ENCODE measurements at regions not wholly inside any gene's neighbourhood (a gene's known extent, or its start where the extent isn't known, plus 50 kb on each side); places are given as distances from the start of the nearest gene placed in this dataset.

DNA sequence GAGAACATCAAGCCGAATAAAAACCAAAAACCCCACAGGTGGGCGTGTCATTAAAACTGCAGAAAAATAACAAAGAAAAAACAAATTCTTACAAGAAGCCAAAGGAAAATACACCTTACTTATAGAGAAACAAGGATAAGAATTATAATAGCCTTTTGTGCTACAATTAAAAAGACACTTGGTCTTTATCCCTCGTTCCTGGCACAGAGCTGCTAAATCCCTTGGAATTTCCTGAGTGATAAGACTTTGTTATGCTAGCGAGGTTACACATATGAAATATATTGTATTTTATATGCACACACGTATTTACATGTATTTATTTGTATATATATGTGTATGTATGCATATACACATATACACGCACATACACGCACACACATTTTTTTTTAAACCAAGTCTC lies 325.3 kb upstream of the TFPI start (continued):
- TF ChIP-seq, protein P1, sequence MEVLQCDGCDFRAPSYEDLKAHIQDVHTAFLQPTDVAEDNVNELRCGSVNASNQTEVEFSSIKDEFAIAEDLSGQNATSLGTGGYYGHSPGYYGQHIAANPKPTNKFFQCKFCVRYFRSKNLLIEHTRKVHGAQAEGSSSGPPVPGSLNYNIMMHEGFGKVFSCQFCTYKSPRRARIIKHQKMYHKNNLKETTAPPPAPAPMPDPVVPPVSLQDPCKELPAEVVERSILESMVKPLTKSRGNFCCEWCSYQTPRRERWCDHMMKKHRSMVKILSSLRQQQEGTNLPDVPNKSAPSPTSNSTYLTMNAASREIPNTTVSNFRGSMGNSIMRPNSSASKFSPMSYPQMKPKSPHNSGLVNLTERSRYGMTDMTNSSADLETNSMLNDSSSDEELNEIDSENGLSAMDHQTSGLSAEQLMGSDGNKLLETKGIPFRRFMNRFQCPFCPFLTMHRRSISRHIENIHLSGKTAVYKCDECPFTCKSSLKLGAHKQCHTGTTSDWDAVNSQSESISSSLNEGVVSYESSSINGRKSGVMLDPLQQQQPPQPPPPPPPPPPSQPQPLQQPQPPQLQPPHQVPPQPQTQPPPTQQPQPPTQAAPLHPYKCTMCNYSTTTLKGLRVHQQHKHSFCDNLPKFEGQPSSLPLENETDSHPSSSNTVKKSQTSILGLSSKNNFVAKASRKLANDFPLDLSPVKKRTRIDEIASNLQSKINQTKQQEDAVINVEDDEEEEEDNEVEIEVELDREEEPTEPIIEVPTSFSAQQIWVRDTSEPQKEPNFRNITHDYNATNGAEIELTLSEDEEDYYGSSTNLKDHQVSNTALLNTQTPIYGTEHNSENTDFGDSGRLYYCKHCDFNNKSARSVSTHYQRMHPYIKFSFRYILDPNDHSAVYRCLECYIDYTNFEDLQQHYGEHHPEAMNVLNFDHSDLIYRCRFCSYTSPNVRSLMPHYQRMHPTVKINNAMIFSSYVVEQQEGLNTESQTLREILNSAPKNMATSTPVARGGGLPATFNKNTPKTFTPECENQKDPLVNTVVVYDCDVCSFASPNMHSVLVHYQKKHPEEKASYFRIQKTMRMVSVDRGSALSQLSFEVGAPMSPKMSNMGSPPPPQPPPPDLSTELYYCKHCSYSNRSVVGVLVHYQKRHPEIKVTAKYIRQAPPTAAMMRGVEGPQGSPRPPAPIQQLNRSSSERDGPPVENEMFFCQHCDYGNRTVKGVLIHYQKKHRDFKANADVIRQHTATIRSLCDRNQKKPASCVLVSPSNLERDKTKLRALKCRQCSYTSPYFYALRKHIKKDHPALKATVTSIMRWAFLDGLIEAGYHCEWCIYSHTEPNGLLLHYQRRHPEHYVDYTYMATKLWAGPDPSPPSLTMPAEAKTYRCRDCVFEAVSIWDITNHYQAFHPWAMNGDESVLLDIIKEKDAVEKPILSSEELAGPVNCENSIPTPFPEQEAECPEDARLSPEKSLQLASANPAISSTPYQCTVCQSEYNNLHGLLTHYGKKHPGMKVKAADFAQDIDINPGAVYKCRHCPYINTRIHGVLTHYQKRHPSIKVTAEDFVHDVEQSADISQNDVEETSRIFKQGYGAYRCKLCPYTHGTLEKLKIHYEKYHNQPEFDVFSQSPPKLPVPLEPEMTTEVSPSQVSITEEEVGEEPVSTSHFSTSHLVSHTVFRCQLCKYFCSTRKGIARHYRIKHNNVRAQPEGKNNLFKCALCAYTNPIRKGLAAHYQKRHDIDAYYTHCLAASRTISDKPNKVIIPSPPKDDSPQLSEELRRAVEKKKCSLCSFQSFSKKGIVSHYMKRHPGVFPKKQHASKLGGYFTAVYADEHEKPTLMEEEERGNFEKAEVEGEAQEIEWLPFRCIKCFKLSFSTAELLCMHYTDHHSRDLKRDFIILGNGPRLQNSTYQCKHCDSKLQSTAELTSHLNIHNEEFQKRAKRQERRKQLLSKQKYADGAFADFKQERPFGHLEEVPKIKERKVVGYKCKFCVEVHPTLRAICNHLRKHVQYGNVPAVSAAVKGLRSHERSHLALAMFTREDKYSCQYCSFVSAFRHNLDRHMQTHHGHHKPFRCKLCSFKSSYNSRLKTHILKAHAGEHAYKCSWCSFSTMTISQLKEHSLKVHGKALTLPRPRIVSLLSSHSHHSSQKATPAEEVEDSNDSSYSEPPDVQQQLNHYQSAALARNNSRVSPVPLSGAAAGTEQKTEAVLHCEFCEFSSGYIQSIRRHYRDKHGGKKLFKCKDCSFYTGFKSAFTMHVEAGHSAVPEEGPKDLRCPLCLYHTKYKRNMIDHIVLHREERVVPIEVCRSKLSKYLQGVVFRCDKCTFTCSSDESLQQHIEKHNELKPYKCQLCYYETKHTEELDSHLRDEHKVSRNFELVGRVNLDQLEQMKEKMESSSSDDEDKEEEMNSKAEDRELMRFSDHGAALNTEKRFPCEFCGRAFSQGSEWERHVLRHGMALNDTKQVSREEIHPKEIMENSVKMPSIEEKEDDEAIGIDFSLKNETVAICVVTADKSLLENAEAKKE (CRISPR knock-in tag; IDR thresholded peaks at IDR 0.05) = no peak
- no peak for TF ChIP-seq POLR2AphosphoS5 (IDR thresholded peaks at IDR 0.05; ENCODE audit: low read depth)
- TF ChIP-seq JUNB (IDR thresholded peaks at IDR 0.05; ENCODE audit: unreplicated experiment) = no peak
- TF ChIP-seq NANOG (IDR thresholded peaks at IDR 0.05; ENCODE audit: borderline replicate concordance) = no peak
- no peak for TF ChIP-seq ZNF114 (CRISPR knock-in tag; IDR thresholded peaks at IDR 0.05)
- TF ChIP-seq EZH2phosphoT487 (IDR thresholded peaks at IDR 0.05; ENCODE audit: unreplicated experiment) = no peak
- TF ChIP-seq, protein P2, sequence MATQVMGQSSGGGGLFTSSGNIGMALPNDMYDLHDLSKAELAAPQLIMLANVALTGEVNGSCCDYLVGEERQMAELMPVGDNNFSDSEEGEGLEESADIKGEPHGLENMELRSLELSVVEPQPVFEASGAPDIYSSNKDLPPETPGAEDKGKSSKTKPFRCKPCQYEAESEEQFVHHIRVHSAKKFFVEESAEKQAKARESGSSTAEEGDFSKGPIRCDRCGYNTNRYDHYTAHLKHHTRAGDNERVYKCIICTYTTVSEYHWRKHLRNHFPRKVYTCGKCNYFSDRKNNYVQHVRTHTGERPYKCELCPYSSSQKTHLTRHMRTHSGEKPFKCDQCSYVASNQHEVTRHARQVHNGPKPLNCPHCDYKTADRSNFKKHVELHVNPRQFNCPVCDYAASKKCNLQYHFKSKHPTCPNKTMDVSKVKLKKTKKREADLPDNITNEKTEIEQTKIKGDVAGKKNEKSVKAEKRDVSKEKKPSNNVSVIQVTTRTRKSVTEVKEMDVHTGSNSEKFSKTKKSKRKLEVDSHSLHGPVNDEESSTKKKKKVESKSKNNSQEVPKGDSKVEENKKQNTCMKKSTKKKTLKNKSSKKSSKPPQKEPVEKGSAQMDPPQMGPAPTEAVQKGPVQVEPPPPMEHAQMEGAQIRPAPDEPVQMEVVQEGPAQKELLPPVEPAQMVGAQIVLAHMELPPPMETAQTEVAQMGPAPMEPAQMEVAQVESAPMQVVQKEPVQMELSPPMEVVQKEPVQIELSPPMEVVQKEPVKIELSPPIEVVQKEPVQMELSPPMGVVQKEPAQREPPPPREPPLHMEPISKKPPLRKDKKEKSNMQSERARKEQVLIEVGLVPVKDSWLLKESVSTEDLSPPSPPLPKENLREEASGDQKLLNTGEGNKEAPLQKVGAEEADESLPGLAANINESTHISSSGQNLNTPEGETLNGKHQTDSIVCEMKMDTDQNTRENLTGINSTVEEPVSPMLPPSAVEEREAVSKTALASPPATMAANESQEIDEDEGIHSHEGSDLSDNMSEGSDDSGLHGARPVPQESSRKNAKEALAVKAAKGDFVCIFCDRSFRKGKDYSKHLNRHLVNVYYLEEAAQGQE (IDR thresholded peaks at IDR 0.05; ENCODE audit: unreplicated experiment) = no peak

DNA sequence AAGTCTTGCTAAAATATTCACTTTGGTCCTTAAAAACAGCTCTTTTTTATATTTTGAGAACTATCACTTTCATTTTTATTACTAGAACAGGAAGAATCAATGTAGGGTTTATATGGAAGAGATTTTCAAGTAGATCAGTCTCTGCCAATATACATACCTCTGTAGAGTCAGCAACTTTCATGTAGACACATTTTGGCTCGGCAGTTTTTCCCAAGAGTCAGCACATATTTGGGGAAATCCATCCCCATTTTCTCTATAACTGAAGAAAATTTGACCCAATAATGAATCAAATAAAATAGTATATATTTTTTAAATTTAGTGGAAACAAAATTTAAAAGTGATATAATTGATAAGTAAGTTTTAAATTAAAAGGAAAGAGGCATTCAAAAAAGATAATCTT lies 329.8 kb upstream of the TFPI start:
- Mint-ChIP-seq H3K4me1 (peaks cover 6% of the 10 kb centered on the region), H3K27me3 (ENCODE audit: insufficient read depth, low read depth, poor library complexity) (peaks cover 1% of the 10 kb centered on the region), H3K36me3 (ENCODE audit: low read depth) (no peaks in the 10 kb centered on the region), H3K9me3 (no peaks in the 10 kb centered on the region), H3K4me3 (no peak overlapping the region), H3K27ac (no peak overlapping the region)
- Histone ChIP-seq H3F3A (replicated peaks; ENCODE audit: low read depth) (no peaks in the 10 kb centered on the region), H4K20me1 (replicated peaks; ENCODE audit: insufficient read depth) (no peaks in the 10 kb centered on the region), H3K9me2 (ENCODE audit: insufficient read depth) (no peaks in the 10 kb centered on the region), H3K27me3 (ENCODE audit: insufficient read depth) (no peaks in the 10 kb centered on the region), H3K4me2 (no peak overlapping the region), H3K79me2 (replicated peaks; ENCODE audit: insufficient read depth) (no peaks in the 10 kb centered on the region), H2AFZ (no peak overlapping the region), H3K36me3 (ENCODE audit: insufficient read depth) (no peaks in the 10 kb centered on the region), H3K4me1 (ENCODE audit: insufficient read depth) (peaks cover 6% of the 10 kb centered on the region), H3K4me3 (no peak overlapping the region), H3K27ac (ENCODE audit: low read depth) (no peak overlapping the region)
- no peak for DNase-seq (ENCODE audit: low spot score)
- ATAC-seq = no peak
- TF ChIP-seq EZH2 (IDR thresholded peaks at IDR 0.05; ENCODE audit: low read depth, unreplicated experiment) = no peak
- no peak for TF ChIP-seq EZH2phosphoT487 (IDR thresholded peaks at IDR 0.05; ENCODE audit: unreplicated experiment)
- TF ChIP-seq CREB1 (CRISPR knock-in tag; IDR thresholded peaks at IDR 0.05; ENCODE audit: low read depth) = no peak
- TF ChIP-seq POLR2AphosphoS5 (IDR thresholded peaks at IDR 0.05; ENCODE audit: low read depth) = no peak
- no peak for TF ChIP-seq ZNF331 (CRISPR knock-in tag; IDR thresholded peaks at IDR 0.05; ENCODE audit: low read depth)
